ENCODE measurements at regions not wholly inside any gene's neighbourhood (a gene's known extent, or its start where the extent isn't known, plus 50 kb on each side); places are given as distances from the start of the nearest gene placed in this dataset.

GRCh38 chr1:217333939-217334338, 297.0 kb downstream of the GPATCH2 start:
- intact Hi-C loops (cut with DNase I): loop anchor here (5.0 kb wide), 1 partner anchor 582 kb away; no protein-coding TSS in a partner anchor
- WGBS: 60% methylated on average over 6 of the region's 6 CpGs
- Histone ChIP-seq H3K9me3 (no peaks in the 10 kb centered on the region), H3K4me3 (no peak overlapping the region), H3K27ac (replicated peaks in 1 of 4) (no peak overlapping the region), H3K36me3 (no peaks in the 10 kb centered on the region), H3K4me1 (peaks cover 0 to 27% (median 21%) of the 10 kb centered on the region in 4 donors), H3K27me3 (no peaks in the 10 kb centered on the region)
- TF ChIP-seq POLR2A (IDR thresholded peaks at IDR 0.05; ENCODE audit: low read depth): no peak
- peak; percentile 44 to 65 (median 50) for TF ChIP-seq CTCF (IDR thresholded peaks at IDR 0.05)
- TF ChIP-seq POLR2AphosphoS5 (IDR thresholded peaks at IDR 0.05): no peak
- DNase-seq (ENCODE audit: extremely low spot score): no peak

GRCh38 chr1:217332431-217333065, 298.3 kb downstream of the GPATCH2 start:
- 79% methylated on average over 4 of the region's 4 CpGs for WGBS
- peak in 1 of 3 experiments; percentile 8 for TF ChIP-seq CTCF (IDR thresholded peaks at IDR 0.05)
- TF ChIP-seq POLR2AphosphoS5 (IDR thresholded peaks at IDR 0.05): no peak
- no peak for TF ChIP-seq EP300 (IDR thresholded peaks at IDR 0.05)
- H3K9me3 ChIP-seq: no peaks in the 10 kb centered on the region
- no peaks in the 10 kb centered on the region for H3K27me3 ChIP-seq
- H3K27ac ChIP-seq (replicated peaks in 1 of 4): peak overlapping the region; percentile 24 to 69 (median 60)
- intact Hi-C loops (cut with DNase I): loop anchor here (5.0 kb wide), 1 partner anchor 580 kb away; no protein-coding TSS in a partner anchor
- DNase-seq (ENCODE audit: extremely low spot score): no peak
- H3K4me1 ChIP-seq: peaks cover 0 to 30% (median 21%) of the 10 kb centered on the region in 4 donors
- H3K4me3 ChIP-seq: no peak overlapping the region
- H3K36me3 ChIP-seq: no peaks in the 10 kb centered on the region

- H3K27ac ChIP-seq (replicated peaks in 1 of 4): peak overlapping the region; percentile 24 to 69 (median 60)
- TF ChIP-seq POLR2AphosphoS5 (IDR thresholded peaks at IDR 0.05) (no peak), EP300 (IDR thresholded peaks at IDR 0.05) (no peak), POLR2A (IDR thresholded peaks at IDR 0.05; ENCODE audit: low read depth) (no peak), CTCF (IDR thresholded peaks at IDR 0.05) (no peak)
- no peak for DNase-seq (ENCODE audit: extremely low spot score)
- H3K4me1 ChIP-seq: peaks cover 0 to 38% (median 23%) of the 10 kb centered on the region in 4 donors
- H3K4me3 ChIP-seq: no peak overlapping the region
- no peaks in the 10 kb centered on the region for H3K9me3 ChIP-seq
- no peaks in the 10 kb centered on the region for H3K36me3 ChIP-seq
- WGBS: 24% methylated on average over 4 of the region's 4 CpGs
- H3K27me3 ChIP-seq: no peaks in the 10 kb centered on the region
- intact Hi-C loops (cut with DNase I): loop anchor here (5.0 kb wide), 1 partner anchor 579 kb away; no protein-coding TSS in a partner anchor
Observed at GRCh38 chr1:217331698-217332097, 299.2 kb downstream of the GPATCH2 start.

GRCh38 chr1:217327901-217328300, 303.0 kb downstream of the GPATCH2 start:
- Histone ChIP-seq H3K27ac (replicated peaks in 1 of 4) (no peak overlapping the region), H3K27me3 (no peaks in the 10 kb centered on the region), H3K4me1 (peaks cover 0 to 41% (median 30%) of the 10 kb centered on the region in 4 donors), H3K36me3 (no peaks in the 10 kb centered on the region), H3K4me3 (no peak overlapping the region), H3K9me3 (no peaks in the 10 kb centered on the region)
- WGBS: 96% methylated on average over 3 of the region's 3 CpGs
- intact Hi-C loops (cut with DNase I): no loop called here
- no peak for DNase-seq (ENCODE audit: extremely low spot score)
- TF ChIP-seq EP300 (IDR thresholded peaks at IDR 0.05): no peak
- TF ChIP-seq POLR2AphosphoS5 (IDR thresholded peaks at IDR 0.05): no peak
- no peak for TF ChIP-seq POLR2A (IDR thresholded peaks at IDR 0.05; ENCODE audit: low read depth)
- TF ChIP-seq CTCF (IDR thresholded peaks at IDR 0.05): no peak

GRCh38 chr1:217322834-217323233, 308.1 kb downstream of the GPATCH2 start:
- H3K4me3 ChIP-seq: no peak overlapping the region
- TF ChIP-seq POLR2AphosphoS5 (IDR thresholded peaks at IDR 0.05) (no peak), EP300 (IDR thresholded peaks at IDR 0.05) (no peak), POLR2A (IDR thresholded peaks at IDR 0.05; ENCODE audit: low read depth) (no peak), CTCF (IDR thresholded peaks at IDR 0.05) (no peak)
- intact Hi-C loops (cut with DNase I): no loop called here
- DNase-seq (ENCODE audit: extremely low spot score): no peak
- H3K27me3 ChIP-seq: no peaks in the 10 kb centered on the region
- no peak overlapping the region for H3K27ac ChIP-seq (replicated peaks in 1 of 4)
- no peaks in the 10 kb centered on the region for H3K36me3 ChIP-seq
- WGBS: 73% methylated on average over 2 of the region's 2 CpGs
- H3K9me3 ChIP-seq: no peaks in the 10 kb centered on the region
- peaks cover 0 to 22% (median 10%) of the 10 kb centered on the region in 4 donors for H3K4me1 ChIP-seq
